ENCODE measurements at regions not wholly inside any gene's neighbourhood (a gene's known extent, or its start where the extent isn't known, plus 50 kb on each side); places are given as distances from the start of the nearest gene placed in this dataset.
"Not testable (repeated sequence)": the region's sequence is repeated elsewhere in the genome, so short reads cannot be mapped to it uniquely, and the experiment has no call there.

DNA sequence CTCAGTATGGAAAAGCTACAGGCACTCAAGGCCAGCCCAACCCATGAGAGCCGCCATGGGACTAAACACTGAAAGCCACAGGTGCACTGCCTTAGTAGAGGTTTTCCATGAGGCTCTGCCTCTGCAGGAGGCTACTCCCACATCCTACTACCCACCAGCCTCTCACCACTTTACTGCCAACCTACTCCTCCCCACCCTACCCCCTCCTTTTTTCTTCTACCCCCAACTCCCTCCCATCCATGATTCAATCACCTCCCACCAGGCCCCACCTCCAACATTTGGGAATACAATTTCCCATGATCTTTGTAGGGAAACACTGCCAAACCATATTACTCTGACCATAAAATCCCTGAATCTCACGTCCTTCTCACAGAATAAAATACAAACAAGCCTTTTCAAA, 101.6 kb upstream of the CTSV start:
- H3K4me3 ChIP-seq: no peak overlapping the region
- H3K27me3 ChIP-seq (replicated peaks; ENCODE audit: insufficient read depth): no peaks in the 10 kb centered on the region
- no peak overlapping the region for H3K27ac ChIP-seq
- H4K20me1 ChIP-seq (ENCODE audit: insufficient read depth): no peaks in the 10 kb centered on the region
- 33 to 44% methylated on average over 2 of the region's 2 CpGs for WGBS, 2 experiments (ENCODE audit: low coverage in 1 of 2, low lambda C conversion rate in 2 of 2, missing lambda C conversion rate in 2 of 2)
- DNase-seq: no peak
- no peak overlapping the region for H3K9ac ChIP-seq
- no peak overlapping the region for H3K4me2 ChIP-seq (ENCODE audit: unreplicated experiment)
- no peaks in the 10 kb centered on the region for H3F3A ChIP-seq (ENCODE audit: insufficient read depth)
- in situ Hi-C loops (cut with MboI): no loop called here
- no peaks in the 10 kb centered on the region for H3K4me1 ChIP-seq (ENCODE audit: insufficient read depth)
- no peaks in the 10 kb centered on the region for H3K36me3 ChIP-seq (ENCODE audit: low read depth)
- TF ChIP-seq EZH2phosphoT487 (IDR thresholded peaks at IDR 0.05; ENCODE audit: insufficient read depth, low read depth) (no peak), EZH2 (IDR thresholded peaks at IDR 0.05; ENCODE audit: insufficient read depth, poor library complexity, severe bottlenecking) (no peak)
- no peaks in the 10 kb centered on the region for H3K79me2 ChIP-seq (ENCODE audit: insufficient read depth)
- no peaks in the 10 kb centered on the region for H3K9me3 ChIP-seq (ENCODE audit: low read depth)
- no peaks in the 10 kb centered on the region for H3K9me2 ChIP-seq (ENCODE audit: insufficient read depth)
- no peak overlapping the region for H2AFZ ChIP-seq

DNA sequence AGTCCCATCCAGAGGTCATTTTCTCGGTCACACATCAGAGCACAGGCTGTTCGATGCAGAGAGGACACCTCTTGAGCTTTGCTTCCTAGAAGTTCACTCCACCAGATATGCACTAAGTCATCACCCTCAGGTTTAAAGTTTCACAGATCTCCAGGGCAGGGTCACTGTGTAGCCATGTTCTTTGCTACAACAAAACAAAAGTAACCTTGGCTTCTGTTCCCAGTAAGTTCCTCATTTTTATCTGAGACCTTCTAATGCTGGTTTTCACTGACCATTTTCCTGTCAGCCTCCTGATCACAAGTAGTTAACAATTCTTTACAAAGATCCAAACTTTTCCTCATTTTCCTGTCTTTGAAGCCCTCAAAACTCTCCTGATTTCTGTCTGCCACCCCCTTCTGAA, 97.5 kb upstream of the CTSV start:
- in situ Hi-C loops (cut with MboI): no loop called here
- H3K36me3 ChIP-seq (ENCODE audit: low read depth): no peaks in the 10 kb centered on the region
- H3K4me2 ChIP-seq (ENCODE audit: unreplicated experiment): no peak overlapping the region
- no peaks in the 10 kb centered on the region for H3K27me3 ChIP-seq (replicated peaks; ENCODE audit: insufficient read depth)
- H3K9me2 ChIP-seq (ENCODE audit: insufficient read depth): no peaks in the 10 kb centered on the region
- H3F3A ChIP-seq (ENCODE audit: insufficient read depth): no peaks in the 10 kb centered on the region
- no peaks in the 10 kb centered on the region for H3K79me2 ChIP-seq (ENCODE audit: insufficient read depth)
- no peak for DNase-seq
- H3K9ac ChIP-seq: no peak overlapping the region
- H4K20me1 ChIP-seq (ENCODE audit: insufficient read depth): no peaks in the 10 kb centered on the region
- H3K9me3 ChIP-seq (ENCODE audit: low read depth): no peaks in the 10 kb centered on the region
- 21 to 31% methylated on average over 2 of the region's 2 CpGs for WGBS, 2 experiments (ENCODE audit: low coverage in 1 of 2, low lambda C conversion rate in 2 of 2, missing lambda C conversion rate in 2 of 2)
- no peak overlapping the region for H3K27ac ChIP-seq
- no peak overlapping the region for H2AFZ ChIP-seq
- H3K4me3 ChIP-seq: no peak overlapping the region
- no peaks in the 10 kb centered on the region for H3K4me1 ChIP-seq (ENCODE audit: insufficient read depth)
- TF ChIP-seq EZH2 (IDR thresholded peaks at IDR 0.05; ENCODE audit: insufficient read depth, poor library complexity, severe bottlenecking) (no peak), EZH2phosphoT487 (IDR thresholded peaks at IDR 0.05; ENCODE audit: insufficient read depth, low read depth) (no peak)

DNA sequence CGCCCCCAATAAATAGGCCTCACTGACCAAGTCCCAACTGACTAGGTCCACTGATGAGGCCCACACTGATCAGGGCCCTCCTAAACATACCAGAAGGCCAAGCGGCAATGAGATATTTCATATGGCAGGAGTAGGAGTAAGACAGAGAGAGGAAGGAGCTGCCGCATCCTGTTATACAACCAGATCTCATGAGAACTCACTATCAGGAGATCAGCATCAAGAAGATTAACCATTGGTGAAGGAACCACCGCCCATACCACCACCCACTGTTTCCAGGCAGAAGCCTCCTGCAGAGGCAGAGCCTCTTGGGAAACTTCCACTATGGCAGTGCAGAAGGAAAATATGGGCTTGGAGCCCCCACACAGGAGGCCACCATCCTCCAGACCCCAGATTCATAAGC, 95.0 kb upstream of the CTSV start:
- WGBS, 2 experiments (ENCODE audit: low coverage in 1 of 2, low lambda C conversion rate in 2 of 2, missing lambda C conversion rate in 2 of 2): 42 to 44% methylated on average over 4 of the region's 4 CpGs
- H2AFZ ChIP-seq; H3F3A ChIP-seq (ENCODE audit: insufficient read depth); H3K79me2 ChIP-seq (ENCODE audit: insufficient read depth); H3K27me3 ChIP-seq (replicated peaks; ENCODE audit: insufficient read depth); H3K4me2 ChIP-seq (ENCODE audit: unreplicated experiment); H3K9me2 ChIP-seq (ENCODE audit: insufficient read depth); H3K36me3 ChIP-seq (ENCODE audit: low read depth); in situ Hi-C loops (cut with MboI); H3K9me3 ChIP-seq (ENCODE audit: low read depth); H3K4me3 ChIP-seq; H3K9ac ChIP-seq; H3K27ac ChIP-seq; H3K4me1 ChIP-seq (ENCODE audit: insufficient read depth); H4K20me1 ChIP-seq (ENCODE audit: insufficient read depth); DNase-seq: not testable (repeated sequence)

DNA sequence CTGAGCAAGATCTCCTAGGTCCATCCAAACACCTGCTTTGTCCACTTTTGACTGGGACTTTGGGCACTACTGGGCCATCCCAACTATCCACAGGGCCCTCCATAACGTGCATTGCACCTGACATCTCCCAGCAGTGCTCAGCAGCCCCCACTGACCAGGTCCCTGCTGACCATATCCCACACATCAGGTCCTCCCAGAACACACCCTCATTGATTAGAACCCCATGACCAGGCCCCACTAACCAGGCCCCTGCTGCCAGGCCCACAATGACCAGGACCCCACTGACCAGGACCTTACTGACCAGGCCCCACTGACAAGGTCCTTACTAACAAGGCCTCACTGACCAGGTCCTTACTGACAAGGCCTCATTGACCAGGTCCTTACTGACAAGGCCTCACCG, 93.9 kb upstream of the CTSV start:
- no peak overlapping the region for H2AFZ ChIP-seq
- H3K4me3 ChIP-seq: no peak overlapping the region
- H3K36me3 ChIP-seq (ENCODE audit: low read depth): no peaks in the 10 kb centered on the region
- TF ChIP-seq EZH2 (IDR thresholded peaks at IDR 0.05; ENCODE audit: insufficient read depth, poor library complexity, severe bottlenecking): no peak
- no peak for TF ChIP-seq EZH2phosphoT487 (IDR thresholded peaks at IDR 0.05; ENCODE audit: insufficient read depth, low read depth)
- WGBS, 2 experiments (ENCODE audit: low coverage in 1 of 2, low lambda C conversion rate in 2 of 2, missing lambda C conversion rate in 2 of 2): 32 to 36% methylated on average over 2 of the region's 2 CpGs
- H3K27ac ChIP-seq: no peak overlapping the region
- no peaks in the 10 kb centered on the region for H3K4me1 ChIP-seq (ENCODE audit: insufficient read depth)
- H3F3A ChIP-seq (ENCODE audit: insufficient read depth): no peaks in the 10 kb centered on the region
- no peak for DNase-seq
- no peaks in the 10 kb centered on the region for H3K79me2 ChIP-seq (ENCODE audit: insufficient read depth)
- no peaks in the 10 kb centered on the region for H3K9me2 ChIP-seq (ENCODE audit: insufficient read depth)
- no peaks in the 10 kb centered on the region for H3K27me3 ChIP-seq (replicated peaks; ENCODE audit: insufficient read depth)
- no peak overlapping the region for H3K4me2 ChIP-seq (ENCODE audit: unreplicated experiment)
- no peaks in the 10 kb centered on the region for H4K20me1 ChIP-seq (ENCODE audit: insufficient read depth)
- H3K9me3 ChIP-seq (ENCODE audit: low read depth): no peaks in the 10 kb centered on the region
- in situ Hi-C loops (cut with MboI): no loop called here
- H3K9ac ChIP-seq: no peak overlapping the region

- in situ Hi-C loops (cut with MboI); H3K9ac ChIP-seq; H3K36me3 ChIP-seq (ENCODE audit: low read depth); H3K4me3 ChIP-seq; H3K9me3 ChIP-seq (ENCODE audit: low read depth); H3K27ac ChIP-seq; H3K9me2 ChIP-seq (ENCODE audit: insufficient read depth); H3K27me3 ChIP-seq (replicated peaks; ENCODE audit: insufficient read depth); H2AFZ ChIP-seq; H4K20me1 ChIP-seq (ENCODE audit: insufficient read depth); H3K4me2 ChIP-seq (ENCODE audit: unreplicated experiment); H3K4me1 ChIP-seq (ENCODE audit: insufficient read depth); H3F3A ChIP-seq (ENCODE audit: insufficient read depth); H3K79me2 ChIP-seq (ENCODE audit: insufficient read depth); DNase-seq: not testable (repeated sequence)
- WGBS, 2 experiments (ENCODE audit: low coverage in 1 of 2, low lambda C conversion rate in 2 of 2, missing lambda C conversion rate in 2 of 2): 69 to 70% methylated on average over 15 to 16 of the region's 16 CpGs
Measured at GRCh38 chr9:97130864-97131263, 91.9 kb upstream of the CTSV start.

DNA sequence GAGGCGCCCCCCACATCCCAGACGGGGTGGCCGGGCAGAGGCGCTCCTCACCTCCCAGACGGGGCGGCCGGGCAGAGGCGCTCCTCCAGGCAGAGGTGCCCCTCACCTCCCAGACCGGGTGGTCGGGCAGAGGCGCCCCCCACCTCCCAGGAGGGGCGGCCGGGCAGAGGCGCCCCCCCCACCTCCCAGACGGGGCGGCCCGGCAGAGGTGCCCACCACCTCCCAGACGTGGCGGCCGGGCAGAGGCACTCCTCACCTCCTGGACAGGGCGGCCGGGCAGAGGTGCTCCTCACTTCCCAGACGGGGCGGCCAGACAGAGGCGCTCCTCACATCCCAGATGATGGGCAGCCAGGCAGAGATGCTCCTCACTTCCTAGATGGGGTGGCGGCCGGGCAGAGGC, 91.4 kb upstream of the CTSV start:
- H4K20me1 ChIP-seq (ENCODE audit: insufficient read depth); in situ Hi-C loops (cut with MboI); H3K27ac ChIP-seq; H3K36me3 ChIP-seq (ENCODE audit: low read depth); H3K4me2 ChIP-seq (ENCODE audit: unreplicated experiment); H3K27me3 ChIP-seq (replicated peaks; ENCODE audit: insufficient read depth); H3K9me2 ChIP-seq (ENCODE audit: insufficient read depth); H3K4me1 ChIP-seq (ENCODE audit: insufficient read depth); H3K9me3 ChIP-seq (ENCODE audit: low read depth); H3F3A ChIP-seq (ENCODE audit: insufficient read depth); H3K4me3 ChIP-seq; DNase-seq; H2AFZ ChIP-seq; H3K9ac ChIP-seq; H3K79me2 ChIP-seq (ENCODE audit: insufficient read depth): not testable (repeated sequence)
- 74 to 81% methylated on average over 5 to 16 of the region's 27 CpGs for WGBS, 2 experiments (ENCODE audit: low coverage in 1 of 2, low lambda C conversion rate in 2 of 2, missing lambda C conversion rate in 2 of 2)
